K562 (cell line): ENCODE measurements at regions not wholly inside any gene's neighbourhood (a gene's known extent, or its start where the extent isn't known, plus 50 kb on each side); places are given as distances from the start of the nearest gene placed in this dataset.

ENCODE experiments used
- NCOR1 ChIP-seq: fragments of 450-650 bp; IDR thresholded peaks from 2 replicates; pipeline ENCODE4 v1.6.1; 2016; ENCODE audit warnings: mild to moderate bottlenecking, moderate library complexity
- ZBTB17 ChIP-seq: fragments of 450-650 bp; formaldehyde crosslinking; IDR thresholded peaks from 2 replicates; pipeline ENCODE4 v1.4.0; 2020; ENCODE audit warnings: mild to moderate bottlenecking
- ZNF586 ChIP-seq: fragments of 450-650 bp; formaldehyde crosslinking; conservative IDR thresholded peaks from 2 replicates; pipeline ENCODE4 v1.4.0; 2020; ENCODE audit warnings: mild to moderate bottlenecking, moderate library complexity
- ZNF76 ChIP-seq: fragments of 250-450 bp; sonication (Bioruptor Pico); IDR thresholded peaks from 2 replicates; pipeline ENCODE4 v1.4.0; 2020; ENCODE audit warnings: mild to moderate bottlenecking, moderate library complexity, borderline replicate concordance
- TF ChIP-seq, protein P1 (sequence below): fragments of 250-450 bp; sonication (Bioruptor Pico); IDR thresholded peaks from 2 replicates; pipeline ENCODE4 v1.5.0; 2021; ENCODE audit warnings: mild to moderate bottlenecking, moderate library complexity
- TF ChIP-seq, protein P2 (sequence below): sonication (generic); formaldehyde crosslinking; IDR thresholded peaks from 2 replicates; pipeline ENCODE4 v1.8.0; 2022; ENCODE audit warnings: mild to moderate bottlenecking, missing genetic modification reagents, borderline replicate concordance
- TF ChIP-seq, protein P3 (sequence below): IDR thresholded peaks from 2 replicates; pipeline ENCODE4 v1.6.1; 2016; ENCODE audit warnings: missing genetic modification characterization, missing compliant biosample characterization

DNA sequence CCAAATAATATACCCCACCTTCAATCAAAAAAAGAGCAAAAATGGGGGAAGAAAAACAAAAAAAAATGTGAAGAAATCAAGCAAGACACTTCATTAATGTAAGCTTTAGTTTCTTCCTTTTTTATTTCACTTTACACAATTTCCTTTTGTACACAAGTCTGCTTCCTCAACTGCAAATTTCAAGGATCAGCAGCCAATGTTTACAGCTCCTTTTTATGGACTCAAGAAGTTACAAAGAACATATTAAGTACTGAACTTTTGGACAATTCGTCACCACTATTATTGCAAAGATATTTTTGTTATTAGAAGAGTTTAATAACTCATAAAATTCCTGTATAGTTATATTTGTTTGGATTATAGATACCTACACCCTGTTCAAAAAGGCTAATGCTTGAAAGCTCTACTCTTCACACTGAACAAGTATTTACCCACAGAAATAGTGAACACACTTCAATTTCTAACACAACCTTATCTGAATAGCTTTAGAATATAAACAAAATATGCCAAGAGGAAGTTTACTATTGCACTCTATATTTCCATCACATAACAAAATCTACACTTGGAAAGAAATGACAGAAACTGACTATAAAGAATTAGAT, 658.7 kb upstream of the CNTNAP5 start (continued):
- TF ChIP-seq, protein P1, sequence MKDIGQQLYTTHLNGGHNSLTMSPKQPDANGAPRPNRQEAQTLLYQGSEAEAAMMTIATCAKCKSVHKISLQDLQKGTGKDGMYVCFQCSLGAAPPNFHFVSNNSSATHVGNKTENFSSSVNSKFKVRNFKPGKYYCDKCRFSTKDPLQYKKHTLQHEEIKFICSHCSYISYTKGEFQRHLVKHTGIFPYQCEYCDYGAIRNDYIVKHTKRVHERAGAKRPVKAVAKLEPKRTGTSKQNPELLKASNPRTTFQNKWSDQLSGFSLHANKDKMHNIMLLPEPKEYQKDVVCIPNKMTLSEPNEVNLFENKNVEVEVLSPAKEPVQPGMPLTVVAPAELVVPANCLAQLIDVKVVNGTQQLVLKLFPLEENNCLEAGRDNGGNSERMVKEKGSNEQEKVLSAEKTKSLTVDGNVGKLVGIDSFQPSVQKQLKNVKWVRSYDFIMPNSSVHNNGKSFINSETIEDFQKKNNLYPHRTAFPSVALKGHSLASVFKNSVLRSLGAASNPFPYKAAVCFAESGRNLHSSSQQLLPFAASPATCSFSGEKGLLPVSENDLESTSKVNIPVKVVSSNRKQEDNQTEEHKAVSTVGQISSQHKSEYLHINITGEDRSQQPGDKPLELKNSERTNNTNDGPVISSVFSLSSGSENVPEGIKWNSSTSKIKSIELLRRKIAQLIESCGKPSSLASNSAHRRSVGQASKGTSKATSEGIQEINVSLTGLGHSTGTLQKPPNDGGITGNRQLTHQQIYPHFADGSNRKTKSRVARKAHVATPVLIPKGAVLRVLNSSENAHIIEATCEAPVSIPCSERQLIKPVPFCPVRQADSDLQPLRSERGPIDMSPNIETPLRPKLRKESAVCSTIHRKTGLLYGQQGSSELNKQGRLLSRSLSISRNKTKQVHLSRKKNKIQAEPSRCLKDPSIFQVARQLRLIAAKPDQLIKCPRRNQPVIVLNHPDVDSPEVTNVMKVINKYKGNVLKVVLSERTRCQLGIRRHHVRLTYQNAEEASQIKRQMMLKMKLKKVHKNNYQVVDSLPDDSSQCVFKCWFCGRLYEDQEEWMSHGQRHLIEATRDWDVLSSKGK (CRISPR knock-in tag) = no peak
- TF ChIP-seq ZNF76 (CRISPR knock-in tag) (no peak), ZNF586 (CRISPR knock-in tag) (no peak), ZBTB17 (CRISPR knock-in tag) (no peak), NCOR1 (no peak)
- TF ChIP-seq, protein P2, sequence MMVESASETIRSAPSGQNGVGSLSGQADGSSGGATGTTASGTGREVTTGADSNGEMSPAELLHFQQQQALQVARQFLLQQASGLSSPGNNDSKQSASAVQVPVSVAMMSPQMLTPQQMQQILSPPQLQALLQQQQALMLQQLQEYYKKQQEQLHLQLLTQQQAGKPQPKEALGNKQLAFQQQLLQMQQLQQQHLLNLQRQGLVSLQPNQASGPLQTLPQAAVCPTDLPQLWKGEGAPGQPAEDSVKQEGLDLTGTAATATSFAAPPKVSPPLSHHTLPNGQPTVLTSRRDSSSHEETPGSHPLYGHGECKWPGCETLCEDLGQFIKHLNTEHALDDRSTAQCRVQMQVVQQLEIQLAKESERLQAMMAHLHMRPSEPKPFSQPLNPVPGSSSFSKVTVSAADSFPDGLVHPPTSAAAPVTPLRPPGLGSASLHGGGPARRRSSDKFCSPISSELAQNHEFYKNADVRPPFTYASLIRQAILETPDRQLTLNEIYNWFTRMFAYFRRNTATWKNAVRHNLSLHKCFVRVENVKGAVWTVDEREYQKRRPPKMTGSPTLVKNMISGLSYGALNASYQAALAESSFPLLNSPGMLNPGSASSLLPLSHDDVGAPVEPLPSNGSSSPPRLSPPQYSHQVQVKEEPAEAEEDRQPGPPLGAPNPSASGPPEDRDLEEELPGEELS (CRISPR knock-in tag) = no peak
- TF ChIP-seq, protein P3, sequence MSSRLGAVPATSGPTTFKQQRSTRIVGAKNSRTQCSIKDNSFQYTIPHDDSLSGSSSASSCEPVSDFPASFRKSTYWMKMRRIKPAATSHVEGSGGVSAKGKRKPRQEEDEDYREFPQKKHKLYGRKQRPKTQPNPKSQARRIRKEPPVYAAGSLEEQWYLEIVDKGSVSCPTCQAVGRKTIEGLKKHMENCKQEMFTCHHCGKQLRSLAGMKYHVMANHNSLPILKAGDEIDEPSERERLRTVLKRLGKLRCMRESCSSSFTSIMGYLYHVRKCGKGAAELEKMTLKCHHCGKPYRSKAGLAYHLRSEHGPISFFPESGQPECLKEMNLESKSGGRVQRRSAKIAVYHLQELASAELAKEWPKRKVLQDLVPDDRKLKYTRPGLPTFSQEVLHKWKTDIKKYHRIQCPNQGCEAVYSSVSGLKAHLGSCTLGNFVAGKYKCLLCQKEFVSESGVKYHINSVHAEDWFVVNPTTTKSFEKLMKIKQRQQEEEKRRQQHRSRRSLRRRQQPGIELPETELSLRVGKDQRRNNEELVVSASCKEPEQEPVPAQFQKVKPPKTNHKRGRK (tag) = no peak
